WTC11 (cell line): ENCODE measurements at regions not wholly inside any gene's neighbourhood (a gene's known extent, or its start where the extent isn't known, plus 50 kb on each side); places are given as distances from the start of the nearest gene placed in this dataset.

Experiments used
- ATAC-seq: fragments of 200-7000 bp; cut with Tn5 transposase; 2 replicates; pipeline ENCODE4 v1.10.0; 2021; ENCODE audit warnings: mild to moderate bottlenecking, moderate library complexity
- CTCF ChIA-PET: fragments of 300-600 bp; sonication (Branson Sonifier 250); formaldehyde crosslinking; loops from one replicate; lab custom pipeline; 2021; ENCODE audit warnings: antibody characterized with exemption; lab: Charles Lee
- POLR2A ChIA-PET: fragments of 350-600 bp; sonication (Branson Sonifier 250); formaldehyde crosslinking; loops from one replicate; lab custom pipeline; 2021; ENCODE audit warnings: antibody characterized with exemption; lab: Charles Lee
- DNase-seq: peaks from one replicate; pipeline ENCODE4 v3.0.0; 2021; ENCODE audit warnings: low spot score
- H3K27ac Mint-ChIP-seq: 2 replicates; pipeline ENCODE4 v1.8.0; 2021; ENCODE audit warnings: mixed read lengths
- H3K27me3 Mint-ChIP-seq: 2 replicates; pipeline ENCODE4 v1.8.0; 2021; ENCODE audit warnings: low read depth, mild to moderate bottlenecking, moderate library complexity, mixed read lengths
- H3K36me3 Mint-ChIP-seq: 2 replicates; pipeline ENCODE4 v1.8.0; 2021; ENCODE audit warnings: mixed read lengths
- H3K4me1 Mint-ChIP-seq: 2 replicates; pipeline ENCODE4 v1.8.0; 2022; ENCODE audit warnings: mixed read lengths
- H3K4me3 Mint-ChIP-seq: 2 replicates; pipeline ENCODE4 v1.8.0; 2021; ENCODE audit warnings: mild to moderate bottlenecking, moderate library complexity, mixed read lengths
- H3K9me3 Mint-ChIP-seq: 2 replicates; pipeline ENCODE4 v1.8.0; 2021; ENCODE audit warnings: mixed read lengths
- ATF1 ChIP-seq: sonication (generic); formaldehyde crosslinking; IDR thresholded peaks from 2 replicates; pipeline ENCODE4 v1.8.1; 2023; ENCODE audit warnings: mild to moderate bottlenecking, moderate library complexity, missing genetic modification reagents
- FOXJ3 ChIP-seq: sonication (generic); formaldehyde crosslinking; IDR thresholded peaks from 2 replicates; pipeline ENCODE4 v1.9.0; 2021; ENCODE audit warnings: missing genetic modification reagents, mild to moderate bottlenecking, borderline replicate concordance
- FOXP1 ChIP-seq: sonication (generic); formaldehyde crosslinking; IDR thresholded peaks from 2 replicates; pipeline ENCODE4 v1.8.0; 2022; ENCODE audit warnings: missing genetic modification reagents, mild to moderate bottlenecking, moderate library complexity, borderline replicate concordance
- IRF2 ChIP-seq: sonication (generic); formaldehyde crosslinking; IDR thresholded peaks from 2 replicates; pipeline ENCODE4 v1.8.0; 2022; ENCODE audit warnings: low read depth, missing genetic modification reagents, borderline replicate concordance
- MXD4 ChIP-seq: fragments of 250-450 bp; sonication (Bioruptor Pico); IDR thresholded peaks from 2 replicates; pipeline ENCODE4 v1.8.0; 2021; ENCODE audit warnings: mild to moderate bottlenecking, moderate library complexity, borderline replicate concordance
- MYBL2 ChIP-seq: sonication (generic); formaldehyde crosslinking; IDR thresholded peaks from 2 replicates; pipeline ENCODE4 v1.8.1; 2023; ENCODE audit warnings: mild to moderate bottlenecking, moderate library complexity, missing genetic modification reagents
- NFE2L1 ChIP-seq: sonication (generic); formaldehyde crosslinking; IDR thresholded peaks from 2 replicates; pipeline ENCODE4 v1.8.1; 2023; ENCODE audit warnings: missing genetic modification reagents
- RELA ChIP-seq: sonication (generic); formaldehyde crosslinking; IDR thresholded peaks from 2 replicates; pipeline ENCODE4 v1.8.1; 2022; ENCODE audit warnings: missing genetic modification reagents, mild to moderate bottlenecking, borderline replicate concordance
- SMAD4 ChIP-seq: sonication (generic); formaldehyde crosslinking; IDR thresholded peaks from 2 replicates; pipeline ENCODE4 v1.8.0; 2022; ENCODE audit warnings: mild to moderate bottlenecking, missing genetic modification reagents
- SOX15 ChIP-seq: fragments of 250-450 bp; sonication (Bioruptor Pico); IDR thresholded peaks from 2 replicates; pipeline ENCODE4 v1.9.0; 2021; ENCODE audit warnings: mild to moderate bottlenecking
- TCF7 ChIP-seq: sonication (generic); formaldehyde crosslinking; IDR thresholded peaks from 2 replicates; pipeline ENCODE4 v1.8.0; 2022; ENCODE audit warnings: mild to moderate bottlenecking, low read depth, missing genetic modification reagents, moderate library complexity
- TEAD1 ChIP-seq: sonication (generic); formaldehyde crosslinking; IDR thresholded peaks from 2 replicates; pipeline ENCODE4 v1.8.0; 2022; ENCODE audit warnings: mild to moderate bottlenecking, missing genetic modification reagents
- ZBTB21 ChIP-seq: sonication (generic); formaldehyde crosslinking; IDR thresholded peaks from 2 replicates; pipeline ENCODE4 v1.8.1; 2023; ENCODE audit warnings: mild to moderate bottlenecking, missing genetic modification reagents, borderline replicate concordance
- ZNF232 ChIP-seq: sonication (generic); formaldehyde crosslinking; IDR thresholded peaks from 2 replicates; pipeline ENCODE4 v1.8.0; 2022; ENCODE audit warnings: mild to moderate bottlenecking, missing genetic modification reagents
- ZNF396 ChIP-seq: fragments of 250-450 bp; sonication (Bioruptor Pico); IDR thresholded peaks from 2 replicates; pipeline ENCODE4 v1.8.0; 2021; ENCODE audit warnings: mild to moderate bottlenecking, moderate library complexity, borderline replicate concordance
- ZNF423 ChIP-seq: fragments of 250-450 bp; sonication (Bioruptor Pico); IDR thresholded peaks from 2 replicates; pipeline ENCODE4 v2.1.2; 2022; ENCODE audit warnings: mild to moderate bottlenecking, moderate library complexity
- TF ChIP-seq, protein P1 (sequence below): fragments of 200-600 bp; IDR thresholded peaks from 2 replicates; pipeline ENCODE4 v1.8.0; 2022; ENCODE audit warnings: antibody characterized with exemption
- TF ChIP-seq, protein P2 (sequence below): sonication (generic); formaldehyde crosslinking; IDR thresholded peaks from 2 replicates; pipeline ENCODE4 v1.8.0; 2023; ENCODE audit warnings: mild to moderate bottlenecking, missing genetic modification reagents
- TF ChIP-seq, protein P3 (sequence below): sonication (generic); formaldehyde crosslinking; IDR thresholded peaks from 2 replicates; pipeline ENCODE4 v1.8.1; 2023; ENCODE audit warnings: mild to moderate bottlenecking, missing genetic modification reagents, moderate library complexity
- TF ChIP-seq, protein P4 (sequence below): sonication (generic); formaldehyde crosslinking; IDR thresholded peaks from 2 replicates; pipeline ENCODE4 v1.8.1; 2022; ENCODE audit warnings: mild to moderate bottlenecking, missing genetic modification reagents, moderate library complexity, borderline replicate concordance
- TF ChIP-seq, protein P5 (sequence below): sonication (generic); formaldehyde crosslinking; IDR thresholded peaks from 2 replicates; pipeline ENCODE4 v1.8.1; 2022; ENCODE audit warnings: mild to moderate bottlenecking, moderate library complexity, missing genetic modification reagents
- TF ChIP-seq, protein P6 (sequence below): sonication (generic); formaldehyde crosslinking; IDR thresholded peaks from 2 replicates; pipeline ENCODE4 v1.8.1; 2023; ENCODE audit warnings: mild to moderate bottlenecking, missing genetic modification reagents
- TF ChIP-seq, protein P7 (sequence below): sonication (generic); formaldehyde crosslinking; IDR thresholded peaks from 2 replicates; pipeline ENCODE4 v1.8.0; 2022; ENCODE audit warnings: mild to moderate bottlenecking, missing genetic modification reagents

DNA sequence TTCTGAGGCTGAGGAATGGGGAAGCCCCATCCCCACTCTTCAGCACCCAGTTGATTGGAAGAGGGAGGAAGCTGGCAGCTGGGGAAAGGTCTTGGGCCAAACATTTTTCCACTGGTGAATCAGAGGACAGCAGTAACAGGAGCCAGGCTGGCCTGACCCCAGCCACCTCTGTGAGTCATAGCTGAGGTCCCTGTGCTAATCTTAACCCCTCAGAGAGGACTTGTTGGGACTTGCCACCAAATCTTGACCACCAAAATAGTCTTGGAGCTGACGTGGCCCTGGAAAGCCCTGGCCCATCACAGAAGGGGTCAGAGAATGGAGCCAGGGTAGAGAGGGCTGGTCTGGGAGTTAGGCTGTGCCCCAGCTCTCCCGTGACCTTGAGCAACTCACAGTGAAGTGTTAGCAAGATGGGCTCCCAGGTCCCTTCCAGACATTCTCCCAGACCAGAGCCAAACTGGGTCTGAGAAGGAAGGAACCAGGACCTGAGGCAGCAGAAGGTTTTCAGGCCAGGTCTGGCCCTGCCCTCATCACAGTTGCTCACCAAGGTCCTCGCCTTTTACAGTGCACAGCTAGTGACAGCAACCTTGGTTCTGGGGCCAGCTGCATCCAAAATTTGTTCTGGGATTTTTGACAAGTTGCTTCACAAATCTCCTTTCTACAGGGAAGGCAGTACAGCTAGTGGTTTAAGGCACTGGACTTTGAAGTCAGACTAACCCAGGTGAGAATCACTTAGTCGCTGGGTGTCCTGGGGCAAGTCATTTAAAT is 266.6 kb downstream of the CYP26B1 start:
- CTCF ChIA-PET: interaction anchor here (0.9 to 1.5 kb wide), 5 partner anchors 10 to 83 kb away, joined by 3 to 6 read pairs (median 5); no protein-coding TSS in a partner anchor

DNA sequence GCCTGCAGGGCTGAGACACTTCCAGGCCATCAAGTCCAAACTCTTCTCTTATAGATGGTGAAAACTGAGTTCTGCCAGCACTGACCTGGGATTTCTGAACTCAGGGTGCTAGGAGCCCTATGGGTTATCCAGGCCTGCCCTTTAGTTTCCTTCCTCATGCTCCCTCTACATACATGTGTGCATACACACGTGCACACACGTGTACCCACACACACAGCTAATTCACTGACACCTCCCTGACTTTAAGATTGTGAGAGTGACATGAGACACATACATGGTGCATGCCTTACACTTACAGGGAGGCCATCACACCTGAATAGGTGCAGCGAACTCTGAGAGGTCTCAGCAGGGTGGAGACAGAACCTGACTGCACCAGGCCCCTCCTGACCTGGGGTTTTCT is 267.4 kb downstream of the CYP26B1 start:
- ATAC-seq (no peak), DNase-seq (no peak)
- Mint-ChIP-seq H3K9me3 (peaks cover 7% of the 10 kb centered on the region), H3K4me1 (peaks cover 1% of the 10 kb centered on the region; the same call in 1 of the 2 replicates), H3K36me3 (no peaks in the 10 kb centered on the region), H3K4me3 (no peak overlapping the region), H3K27me3 (peaks cover 4% of the 10 kb centered on the region; the same call in 1 of the 2 replicates), H3K27ac (no peak overlapping the region)
- POLR2A ChIA-PET: interaction anchor here (0.6 kb wide), 1 partner anchor 113 kb away, joined by 3 read pairs; no protein-coding TSS in a partner anchor
- CTCF ChIA-PET: interaction anchor here (1.4 to 1.5 kb wide), 2 partner anchors 14 to 44 kb away, joined by 6 read pairs; no protein-coding TSS in a partner anchor
- TF ChIP-seq, protein P1, sequence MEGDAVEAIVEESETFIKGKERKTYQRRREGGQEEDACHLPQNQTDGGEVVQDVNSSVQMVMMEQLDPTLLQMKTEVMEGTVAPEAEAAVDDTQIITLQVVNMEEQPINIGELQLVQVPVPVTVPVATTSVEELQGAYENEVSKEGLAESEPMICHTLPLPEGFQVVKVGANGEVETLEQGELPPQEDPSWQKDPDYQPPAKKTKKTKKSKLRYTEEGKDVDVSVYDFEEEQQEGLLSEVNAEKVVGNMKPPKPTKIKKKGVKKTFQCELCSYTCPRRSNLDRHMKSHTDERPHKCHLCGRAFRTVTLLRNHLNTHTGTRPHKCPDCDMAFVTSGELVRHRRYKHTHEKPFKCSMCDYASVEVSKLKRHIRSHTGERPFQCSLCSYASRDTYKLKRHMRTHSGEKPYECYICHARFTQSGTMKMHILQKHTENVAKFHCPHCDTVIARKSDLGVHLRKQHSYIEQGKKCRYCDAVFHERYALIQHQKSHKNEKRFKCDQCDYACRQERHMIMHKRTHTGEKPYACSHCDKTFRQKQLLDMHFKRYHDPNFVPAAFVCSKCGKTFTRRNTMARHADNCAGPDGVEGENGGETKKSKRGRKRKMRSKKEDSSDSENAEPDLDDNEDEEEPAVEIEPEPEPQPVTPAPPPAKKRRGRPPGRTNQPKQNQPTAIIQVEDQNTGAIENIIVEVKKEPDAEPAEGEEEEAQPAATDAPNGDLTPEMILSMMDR: no peak
- TF ChIP-seq TCF7 (no peak), MXD4 (CRISPR knock-in tag) (no peak), FOXJ3 (CRISPR knock-in tag) (no peak), ZBTB21 (no peak), ATF1 (CRISPR knock-in tag) (no peak), TEAD1 (no peak), MYBL2 (CRISPR knock-in tag) (no peak)
- TF ChIP-seq, protein P2, sequence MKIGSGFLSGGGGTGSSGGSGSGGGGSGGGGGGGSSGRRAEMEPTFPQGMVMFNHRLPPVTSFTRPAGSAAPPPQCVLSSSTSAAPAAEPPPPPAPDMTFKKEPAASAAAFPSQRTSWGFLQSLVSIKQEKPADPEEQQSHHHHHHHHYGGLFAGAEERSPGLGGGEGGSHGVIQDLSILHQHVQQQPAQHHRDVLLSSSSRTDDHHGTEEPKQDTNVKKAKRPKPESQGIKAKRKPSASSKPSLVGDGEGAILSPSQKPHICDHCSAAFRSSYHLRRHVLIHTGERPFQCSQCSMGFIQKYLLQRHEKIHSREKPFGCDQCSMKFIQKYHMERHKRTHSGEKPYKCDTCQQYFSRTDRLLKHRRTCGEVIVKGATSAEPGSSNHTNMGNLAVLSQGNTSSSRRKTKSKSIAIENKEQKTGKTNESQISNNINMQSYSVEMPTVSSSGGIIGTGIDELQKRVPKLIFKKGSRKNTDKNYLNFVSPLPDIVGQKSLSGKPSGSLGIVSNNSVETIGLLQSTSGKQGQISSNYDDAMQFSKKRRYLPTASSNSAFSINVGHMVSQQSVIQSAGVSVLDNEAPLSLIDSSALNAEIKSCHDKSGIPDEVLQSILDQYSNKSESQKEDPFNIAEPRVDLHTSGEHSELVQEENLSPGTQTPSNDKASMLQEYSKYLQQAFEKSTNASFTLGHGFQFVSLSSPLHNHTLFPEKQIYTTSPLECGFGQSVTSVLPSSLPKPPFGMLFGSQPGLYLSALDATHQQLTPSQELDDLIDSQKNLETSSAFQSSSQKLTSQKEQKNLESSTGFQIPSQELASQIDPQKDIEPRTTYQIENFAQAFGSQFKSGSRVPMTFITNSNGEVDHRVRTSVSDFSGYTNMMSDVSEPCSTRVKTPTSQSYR: no peak

More for the DNA sequence above, 266.6 kb downstream of the CYP26B1 start:
- H3K4me1 Mint-ChIP-seq: peaks cover 3% of the 10 kb centered on the region; the same call in 1 of the 2 replicates
- no peak for DNase-seq
- TF ChIP-seq, protein P3, sequence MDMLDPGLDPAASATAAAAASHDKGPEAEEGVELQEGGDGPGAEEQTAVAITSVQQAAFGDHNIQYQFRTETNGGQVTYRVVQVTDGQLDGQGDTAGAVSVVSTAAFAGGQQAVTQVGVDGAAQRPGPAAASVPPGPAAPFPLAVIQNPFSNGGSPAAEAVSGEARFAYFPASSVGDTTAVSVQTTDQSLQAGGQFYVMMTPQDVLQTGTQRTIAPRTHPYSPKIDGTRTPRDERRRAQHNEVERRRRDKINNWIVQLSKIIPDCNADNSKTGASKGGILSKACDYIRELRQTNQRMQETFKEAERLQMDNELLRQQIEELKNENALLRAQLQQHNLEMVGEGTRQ (CRISPR knock-in tag): no peak
- TF ChIP-seq NFE2L1 (CRISPR knock-in tag) (no peak), ZNF396 (CRISPR knock-in tag) (no peak), IRF2 (CRISPR knock-in tag) (no peak), ZNF232 (no peak), FOXJ3 (CRISPR knock-in tag) (no peak), TEAD1 (no peak), SMAD4 (CRISPR knock-in tag) (no peak), RELA (CRISPR knock-in tag) (no peak), ZNF423 (CRISPR knock-in tag) (no peak), SOX15 (no peak), FOXP1 (no peak)
- TF ChIP-seq, protein P4, sequence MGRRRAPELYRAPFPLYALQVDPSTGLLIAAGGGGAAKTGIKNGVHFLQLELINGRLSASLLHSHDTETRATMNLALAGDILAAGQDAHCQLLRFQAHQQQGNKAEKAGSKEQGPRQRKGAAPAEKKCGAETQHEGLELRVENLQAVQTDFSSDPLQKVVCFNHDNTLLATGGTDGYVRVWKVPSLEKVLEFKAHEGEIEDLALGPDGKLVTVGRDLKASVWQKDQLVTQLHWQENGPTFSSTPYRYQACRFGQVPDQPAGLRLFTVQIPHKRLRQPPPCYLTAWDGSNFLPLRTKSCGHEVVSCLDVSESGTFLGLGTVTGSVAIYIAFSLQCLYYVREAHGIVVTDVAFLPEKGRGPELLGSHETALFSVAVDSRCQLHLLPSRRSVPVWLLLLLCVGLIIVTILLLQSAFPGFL (CRISPR knock-in tag): no peak
- TF ChIP-seq, protein P5, sequence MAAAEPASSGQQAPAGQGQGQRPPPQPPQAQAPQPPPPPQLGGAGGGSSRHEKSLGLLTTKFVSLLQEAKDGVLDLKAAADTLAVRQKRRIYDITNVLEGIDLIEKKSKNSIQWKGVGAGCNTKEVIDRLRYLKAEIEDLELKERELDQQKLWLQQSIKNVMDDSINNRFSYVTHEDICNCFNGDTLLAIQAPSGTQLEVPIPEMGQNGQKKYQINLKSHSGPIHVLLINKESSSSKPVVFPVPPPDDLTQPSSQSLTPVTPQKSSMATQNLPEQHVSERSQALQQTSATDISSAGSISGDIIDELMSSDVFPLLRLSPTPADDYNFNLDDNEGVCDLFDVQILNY (CRISPR knock-in tag): no peak
- TF ChIP-seq, protein P6, sequence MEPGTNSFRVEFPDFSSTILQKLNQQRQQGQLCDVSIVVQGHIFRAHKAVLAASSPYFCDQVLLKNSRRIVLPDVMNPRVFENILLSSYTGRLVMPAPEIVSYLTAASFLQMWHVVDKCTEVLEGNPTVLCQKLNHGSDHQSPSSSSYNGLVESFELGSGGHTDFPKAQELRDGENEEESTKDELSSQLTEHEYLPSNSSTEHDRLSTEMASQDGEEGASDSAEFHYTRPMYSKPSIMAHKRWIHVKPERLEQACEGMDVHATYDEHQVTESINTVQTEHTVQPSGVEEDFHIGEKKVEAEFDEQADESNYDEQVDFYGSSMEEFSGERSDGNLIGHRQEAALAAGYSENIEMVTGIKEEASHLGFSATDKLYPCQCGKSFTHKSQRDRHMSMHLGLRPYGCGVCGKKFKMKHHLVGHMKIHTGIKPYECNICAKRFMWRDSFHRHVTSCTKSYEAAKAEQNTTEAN (CRISPR knock-in tag): no peak
- TF ChIP-seq, protein P7, sequence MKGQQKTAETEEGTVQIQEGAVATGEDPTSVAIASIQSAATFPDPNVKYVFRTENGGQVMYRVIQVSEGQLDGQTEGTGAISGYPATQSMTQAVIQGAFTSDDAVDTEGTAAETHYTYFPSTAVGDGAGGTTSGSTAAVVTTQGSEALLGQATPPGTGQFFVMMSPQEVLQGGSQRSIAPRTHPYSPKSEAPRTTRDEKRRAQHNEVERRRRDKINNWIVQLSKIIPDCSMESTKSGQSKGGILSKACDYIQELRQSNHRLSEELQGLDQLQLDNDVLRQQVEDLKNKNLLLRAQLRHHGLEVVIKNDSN (CRISPR knock-in tag): no peak
- ATAC-seq: no peak
- H3K36me3 Mint-ChIP-seq: no peaks in the 10 kb centered on the region
- no peaks in the 10 kb centered on the region; the same call in 1 of the 2 replicates for H3K27me3 Mint-ChIP-seq
- no peak overlapping the region for H3K4me3 Mint-ChIP-seq
- H3K27ac Mint-ChIP-seq: no peak overlapping the region
- POLR2A ChIA-PET: no interaction called here
- peaks cover 13% of the 10 kb centered on the region for H3K9me3 Mint-ChIP-seq
